ENCODE measurements at regions not wholly inside any gene's neighbourhood (a gene's known extent, or its start where the extent isn't known, plus 50 kb on each side); places are given as distances from the start of the nearest gene placed in this dataset.

GRCh38 chr3:144462337-144462736, 490.7 kb downstream of the DIPK2A start:
- TF ChIP-seq REST (IDR thresholded peaks at IDR 0.05; ENCODE audit: borderline replicate concordance) (no peak), EP300 (conservative IDR thresholded peaks at IDR 0.05; ENCODE audit: poor library complexity, severe bottlenecking) (no peak), POLR2AphosphoS5 (IDR thresholded peaks at IDR 0.05) (no peak), EZH2 (IDR thresholded peaks at IDR 0.05; ENCODE audit: borderline replicate concordance, insufficient read depth, low read length, poor library complexity, severe bottlenecking) (no peak)
- TF ChIP-seq, protein P1, sequence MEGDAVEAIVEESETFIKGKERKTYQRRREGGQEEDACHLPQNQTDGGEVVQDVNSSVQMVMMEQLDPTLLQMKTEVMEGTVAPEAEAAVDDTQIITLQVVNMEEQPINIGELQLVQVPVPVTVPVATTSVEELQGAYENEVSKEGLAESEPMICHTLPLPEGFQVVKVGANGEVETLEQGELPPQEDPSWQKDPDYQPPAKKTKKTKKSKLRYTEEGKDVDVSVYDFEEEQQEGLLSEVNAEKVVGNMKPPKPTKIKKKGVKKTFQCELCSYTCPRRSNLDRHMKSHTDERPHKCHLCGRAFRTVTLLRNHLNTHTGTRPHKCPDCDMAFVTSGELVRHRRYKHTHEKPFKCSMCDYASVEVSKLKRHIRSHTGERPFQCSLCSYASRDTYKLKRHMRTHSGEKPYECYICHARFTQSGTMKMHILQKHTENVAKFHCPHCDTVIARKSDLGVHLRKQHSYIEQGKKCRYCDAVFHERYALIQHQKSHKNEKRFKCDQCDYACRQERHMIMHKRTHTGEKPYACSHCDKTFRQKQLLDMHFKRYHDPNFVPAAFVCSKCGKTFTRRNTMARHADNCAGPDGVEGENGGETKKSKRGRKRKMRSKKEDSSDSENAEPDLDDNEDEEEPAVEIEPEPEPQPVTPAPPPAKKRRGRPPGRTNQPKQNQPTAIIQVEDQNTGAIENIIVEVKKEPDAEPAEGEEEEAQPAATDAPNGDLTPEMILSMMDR (IDR thresholded peaks at IDR 0.05; ENCODE audit: poor library complexity, severe bottlenecking), result no peak
